K562 (cell line): ENCODE measurements at regions not wholly inside any gene's neighbourhood (a gene's known extent, or its start where the extent isn't known, plus 50 kb on each side); places are given as distances from the start of the nearest gene placed in this dataset.

Experiments used
- ATAC-seq: fragments of 200-7000 bp; cut with Tn5 transposase; 3 replicates; pipeline ENCODE4 v1.9.1; 2020; ENCODE audit warnings: moderate library complexity
- BruUV-seq: library from RNA; stranded (reverse); fragments of 400-500 nt; replicated peaks from 2 replicates; lab custom pipeline; 2021; lab: Mats Ljungman, UMichigan
- CTCF ChIA-PET: fragments of 300-600 bp; formaldehyde crosslinking; extraction: SDS; loops from one replicate; lab custom pipeline; 2021; ENCODE audit warnings: low intra/inter-chr PET ratio; lab: Yijun Ruan, JAX
- POLR2A ChIA-PET: fragments of 300-600, 350-650 bp; sonication (Branson Sonifier 250); formaldehyde crosslinking; extraction: SDS; loops from one replicate; lab custom pipeline; 2021; ENCODE audit warnings: antibody characterized with exemption, inconsistent platforms; lab: Yijun Ruan, JAX
- DNase-seq, 4 experiments: peaks; one replicate each; pipeline versions ENCODE4 v3.0.0 to v3.0.0-alpha.2; 2011 to 2018; ENCODE audit warnings: low spot score in 3 of 4, mixed read lengths in 3 of 4; ENCODE audit errors: extremely low read depth in 1 of 4
- FAIRE-seq: peaks from 2 replicates; lab custom pipeline; 2011; peaks lifted over from hg19 to GRCh38; lab: Jason Lieb, UNC
- H2AFZ ChIP-seq: 2 replicates; pipeline ENCODE4 v1.6.0; 2011; ENCODE audit warnings: low read depth, low read length, control low read depth, inconsistent platforms
- H3K27ac ChIP-seq: fragments of 200-600 bp; 3 replicates; pipeline ENCODE4 v1.8.0; 2011; ENCODE audit warnings: low read depth, mild to moderate bottlenecking, control low read depth, inconsistent platforms, low read length, moderate library complexity, mixed read lengths; ENCODE audit errors: extremely low read depth
- H3K27me3 ChIP-seq, 2 experiments: fragments of 300-600 bp in 1 of 2; 2 replicates in 1 of 2; 3 replicates in 1 of 2; pipeline versions ENCODE4 v1.6.0 to v1.8.0; 2011; ENCODE audit warnings: inconsistent platforms in 2 of 2, low read length in 2 of 2, mild to moderate bottlenecking in 1 of 2, mixed read lengths in 1 of 2, moderate library complexity in 1 of 2; ENCODE audit not compliant: control insufficient read depth in 2 of 2, insufficient read depth in 2 of 2
- H3K36me3 ChIP-seq: fragments of 300-600 bp; 3 replicates; pipeline ENCODE4 v1.8.0; 2011; ENCODE audit warnings: mild to moderate bottlenecking, low read length, inconsistent platforms; ENCODE audit not compliant: control insufficient read depth, insufficient read depth
- H3K4me1 ChIP-seq, 2 experiments: fragments of 200-600 bp in 1 of 2; replicated peaks in 1 of 2; 2 replicates in 1 of 2; 3 replicates in 1 of 2; pipeline versions ENCODE4 v1.5.1 to v1.8.0; 2011; ENCODE audit warnings: inconsistent platforms in 2 of 2, low read length in 2 of 2, mild to moderate bottlenecking in 1 of 2, mixed read lengths in 1 of 2, moderate library complexity in 1 of 2; ENCODE audit not compliant: control insufficient read depth in 2 of 2, insufficient read depth in 2 of 2
- H3K4me2 ChIP-seq: 2 replicates; pipeline ENCODE4 v1.6.1; 2011; ENCODE audit warnings: low read length, control low read depth, inconsistent platforms, mixed read lengths; ENCODE audit not compliant: insufficient read depth
- H3K4me3 ChIP-seq: fragments of 200-600 bp; sonication (generic), shearing (Covaris generic); 2 replicates; pipeline ENCODE4 v1.5.1; 2016; ENCODE audit warnings: control low read depth, inconsistent platforms
- H3K79me2 ChIP-seq: fragments of 200-600 bp; 3 replicates; pipeline ENCODE4 v1.8.0; 2011; ENCODE audit warnings: low read length, inconsistent platforms; ENCODE audit not compliant: control insufficient read depth, insufficient read depth
- H3K9ac ChIP-seq, 2 experiments: 2 replicates each; pipeline versions ENCODE4 v1.6.0 to v1.6.1; 2011; ENCODE audit warnings: low read depth in 2 of 2, low read length in 2 of 2, control low read depth in 1 of 2, inconsistent platforms in 1 of 2, mild to moderate bottlenecking in 1 of 2, mixed read lengths in 1 of 2; ENCODE audit not compliant: insufficient read depth in 1 of 2
- H3K9me1 ChIP-seq: one replicate; pipeline ENCODE4 v1.6.0; 2011; ENCODE audit warnings: inconsistent platforms, mild to moderate bottlenecking, low read length, moderate library complexity; ENCODE audit not compliant: control insufficient read depth, insufficient read depth
- H3K9me3 ChIP-seq: replicated peaks from 2 replicates; pipeline ENCODE4 v1.5.1; 2011; ENCODE audit warnings: low read depth, low read length, inconsistent platforms; ENCODE audit not compliant: control insufficient read depth, insufficient read depth
- H4K20me1 ChIP-seq: replicated peaks from 2 replicates; pipeline ENCODE4 v1.6.1; 2011; ENCODE audit warnings: low read length, inconsistent platforms, mixed read lengths; ENCODE audit not compliant: control insufficient read depth, insufficient read depth
- FOXK2 ChIP-seq, 2 experiments: fragments of 450-650 bp; IDR thresholded peaks in 1 of 2; conservative IDR thresholded peaks in 1 of 2; 2 replicates each; pipeline ENCODE4 v1.6.1; 2016; ENCODE audit warnings: low read depth in 2 of 2, mild to moderate bottlenecking in 1 of 2
- SP2 ChIP-seq: IDR thresholded peaks from 2 replicates; pipeline ENCODE4 v1.6.1; 2011; ENCODE audit warnings: mild to moderate bottlenecking, low read depth, low read length, moderate library complexity; ENCODE audit not compliant: poor library complexity, severe bottlenecking; ENCODE audit errors: extremely low read depth
- STAT5B ChIP-seq: fragments of 250-450 bp; sonication (Bioruptor Pico); IDR thresholded peaks from 2 replicates; pipeline ENCODE4 v1.8.0; 2021; ENCODE audit warnings: mild to moderate bottlenecking, inconsistent platforms
- ZFX ChIP-seq: sonication (generic); formaldehyde crosslinking; IDR thresholded peaks from 2 replicates; pipeline ENCODE4 v1.8.0; 2022; ENCODE audit warnings: mild to moderate bottlenecking, missing genetic modification reagents, moderate library complexity
- ZNF395 ChIP-seq: fragments of 200-800 bp; sonication (Bioruptor generic); IDR thresholded peaks from 2 replicates; pipeline ENCODE4 v1.6.1; 2017; ENCODE audit warnings: missing genetic modification characterization, missing compliant biosample characterization
- ZNF764 ChIP-seq: fragments of 250-450 bp; sonication (Bioruptor Pico); IDR thresholded peaks from 2 replicates; pipeline ENCODE4 v1.4.0; 2020; ENCODE audit warnings: low read depth, mild to moderate bottlenecking, moderate library complexity
- ZNF79 ChIP-seq: fragments of 250-450 bp; sonication (Bioruptor Pico); IDR thresholded peaks from 2 replicates; pipeline ENCODE4 v1.4.0; 2020; ENCODE audit warnings: low read depth, mild to moderate bottlenecking, moderate library complexity
- WGBS: fragments of 100-300 bp; shearing (Covaris generic); methylation state at CpG from one replicate; pipeline ENCODE4 v1.1.6; 2016; ENCODE audit warnings: low coverage, mixed read lengths; ENCODE audit not compliant: insufficient coverage; ENCODE audit errors: missing lambda C conversion rate; 5-methylcytosine and 5-hydroxymethylcytosine counted together
- in situ Hi-C: fragments of 300-500 bp; cut with MboI; formaldehyde crosslinking; loops from 4 replicates; pipeline ENCODE4 v1.15.0; 2018; ENCODE audit warnings: inconsistent platforms, mixed read lengths
- intact Hi-C: fragments of 100-400 bp; cut with micrococcal nuclease; formaldehyde crosslinking; loops from 2 replicates; pipeline ENCODE4 v1.14.2; 2022
- TF ChIP-seq, protein P1 (sequence below): fragments of 250-450 bp; sonication (Bioruptor Pico); IDR thresholded peaks from 2 replicates; pipeline ENCODE4 v1.4.0; 2020; ENCODE audit warnings: mild to moderate bottlenecking, moderate library complexity, borderline replicate concordance

DNA sequence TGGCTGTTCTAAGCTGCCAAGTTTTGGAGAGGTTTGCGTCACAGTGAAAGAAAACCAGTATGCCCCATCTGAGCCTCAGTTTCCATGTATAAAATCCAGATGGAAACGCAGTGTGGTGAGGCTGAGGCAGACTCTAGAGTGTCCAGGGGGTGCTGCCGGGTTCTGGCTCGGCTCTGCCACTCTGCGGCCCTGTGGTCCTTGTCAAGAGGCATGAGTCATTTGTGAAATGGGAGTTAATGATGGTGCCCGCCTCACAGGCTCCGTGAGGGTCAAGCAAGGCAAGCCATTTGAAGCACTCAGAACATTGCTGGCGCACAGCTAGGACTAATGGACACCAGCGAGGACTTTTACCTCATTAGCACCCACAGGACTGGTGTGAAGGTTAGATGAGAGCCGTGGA is 214.3 kb downstream of the PTPRU start (continued):
- TF ChIP-seq, protein P1, sequence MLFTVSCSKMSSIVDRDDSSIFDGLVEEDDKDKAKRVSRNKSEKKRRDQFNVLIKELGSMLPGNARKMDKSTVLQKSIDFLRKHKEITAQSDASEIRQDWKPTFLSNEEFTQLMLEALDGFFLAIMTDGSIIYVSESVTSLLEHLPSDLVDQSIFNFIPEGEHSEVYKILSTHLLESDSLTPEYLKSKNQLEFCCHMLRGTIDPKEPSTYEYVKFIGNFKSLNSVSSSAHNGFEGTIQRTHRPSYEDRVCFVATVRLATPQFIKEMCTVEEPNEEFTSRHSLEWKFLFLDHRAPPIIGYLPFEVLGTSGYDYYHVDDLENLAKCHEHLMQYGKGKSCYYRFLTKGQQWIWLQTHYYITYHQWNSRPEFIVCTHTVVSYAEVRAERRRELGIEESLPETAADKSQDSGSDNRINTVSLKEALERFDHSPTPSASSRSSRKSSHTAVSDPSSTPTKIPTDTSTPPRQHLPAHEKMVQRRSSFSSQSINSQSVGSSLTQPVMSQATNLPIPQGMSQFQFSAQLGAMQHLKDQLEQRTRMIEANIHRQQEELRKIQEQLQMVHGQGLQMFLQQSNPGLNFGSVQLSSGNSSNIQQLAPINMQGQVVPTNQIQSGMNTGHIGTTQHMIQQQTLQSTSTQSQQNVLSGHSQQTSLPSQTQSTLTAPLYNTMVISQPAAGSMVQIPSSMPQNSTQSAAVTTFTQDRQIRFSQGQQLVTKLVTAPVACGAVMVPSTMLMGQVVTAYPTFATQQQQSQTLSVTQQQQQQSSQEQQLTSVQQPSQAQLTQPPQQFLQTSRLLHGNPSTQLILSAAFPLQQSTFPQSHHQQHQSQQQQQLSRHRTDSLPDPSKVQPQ (CRISPR knock-in tag) = no peak
- no peak for TF ChIP-seq SP2
- TF ChIP-seq ZNF395 (CRISPR knock-in tag) = no peak

- DNase-seq (no peak), FAIRE-seq (no peak), ATAC-seq (no peak)
- POLR2A ChIA-PET = interaction anchor here (0.6 kb wide), 1 partner anchor 1344 kb away, joined by 3 read pairs; no protein-coding TSS in a partner anchor
- Histone ChIP-seq H4K20me1 (peaks cover 8% of the 10 kb centered on the region; the same call in 1 of the 2 replicates), H3K9me3 (no peaks in the 10 kb centered on the region), H3K4me3 (no peak overlapping the region), H3K9ac (no peak overlapping the region), H3K36me3 (no peaks in the 10 kb centered on the region), H3K4me1 (no peaks in the 10 kb centered on the region), H3K27ac (no peak overlapping the region), H3K9me1 (peaks cover 2% of the 10 kb centered on the region), H2AFZ (no peak overlapping the region), H3K79me2 (no peaks in the 10 kb centered on the region), H3K27me3 (peaks cover 0 to 25% of the 10 kb centered on the region in 2 experiments; a peak in 3 of 5 replicates), H3K4me2 (no peak overlapping the region)
- intact Hi-C loops (no loop called here), in situ Hi-C loops (no loop called here)
- WGBS = 1% methylated on average over 16 of the region's 16 CpGs
- no TSS peak for BruUV-seq
- CTCF ChIA-PET = no interaction called here
- no peak for TF ChIP-seq ZNF764 (CRISPR knock-in tag)
- no peak for TF ChIP-seq ZNF79 (CRISPR knock-in tag)
- TF ChIP-seq ZFX (CRISPR knock-in tag) = no peak
- TF ChIP-seq STAT5B = no peak
- no peak for TF ChIP-seq FOXK2 (conservative IDR thresholded peaks at IDR 0.05 in 1 of 2, IDR thresholded peaks at IDR 0.05 in 1 of 2; ENCODE audit: low read depth in 2 of 2)
Observed at GRCh38 chr1:29448456-29449235, 212.3 kb downstream of the PTPRU start.
